Stomach (tissue), 8 donors: ENCODE measurements at regions not wholly inside any gene's neighbourhood (a gene's known extent, or its start where the extent isn't known, plus 50 kb on each side); places are given as distances from the start of the nearest gene placed in this dataset.

Experiments used
- DNase-seq, 2 donors: peaks; one replicate each; pipeline versions ENCODE4 v3.0.0 to v3.0.0-alpha.2; 2013 to 2019
- H3K27ac ChIP-seq, 5 donors: fragments of 200-600 bp in 4 of 5; sonication (generic) in 4 of 5; one replicate each; pipeline ENCODE4 v1.5.1; 2013 to 2019; ENCODE audit warnings: mild to moderate bottlenecking in 1 of 5, moderate library complexity in 1 of 5
- H3K27me3 ChIP-seq, 3 donors: fragments of 200-600 bp; sonication (generic); one replicate each; pipeline ENCODE4 v1.5.1; 2017 to 2019; ENCODE audit warnings: mixed run types in 1 of 3
- H3K36me3 ChIP-seq, 4 donors: fragments of 200-600 bp; sonication (generic); 1 replicate in 3 of 4; 2 replicates in 1 of 4; pipeline ENCODE4 v1.5.1; 2016 to 2019
- H3K4me1 ChIP-seq, 4 donors: fragments of 200-600 bp; sonication (generic); one replicate each; pipeline ENCODE4 v1.5.1; 2016 to 2019
- H3K4me3 ChIP-seq, 4 donors: fragments of 200-600 bp; sonication (generic) in 3 of 4; one replicate each; pipeline ENCODE4 v1.5.1; 2016 to 2019; ENCODE audit warnings: mild to moderate bottlenecking in 1 of 4
- H3K9me3 ChIP-seq, 4 donors: fragments of 200-600 bp; sonication (generic); one replicate each; pipeline ENCODE4 v1.5.1; 2016 to 2019
- EP300 ChIP-seq: sonication (generic); formaldehyde crosslinking; IDR thresholded peaks from one replicate; pipeline ENCODE4 v1.6.1; 2017; ENCODE audit warnings: antibody characterized with exemption
- POLR2A ChIP-seq, 4 donors: fragments of 450-650 bp; IDR thresholded peaks; one replicate each; pipeline ENCODE4 v1.6.1; 2016; ENCODE audit warnings: antibody characterized with exemption in 4 of 4, control low read depth in 2 of 4, mild to moderate bottlenecking in 1 of 4, moderate library complexity in 1 of 4
- POLR2AphosphoS5 ChIP-seq, 3 donors: sonication (generic); formaldehyde crosslinking; IDR thresholded peaks; one replicate each; pipeline ENCODE4 v1.6.1; 2016; ENCODE audit warnings: antibody characterized with exemption in 3 of 3
- WGBS, 5 donors: extraction: QIAGEN DNeasy Blood & Tissue Kit in 3 of 5; methylation state at CpG; one replicate each; pipeline versions ENCODE4 v1.1.5 to v1.1.7; 2013 to 2018; 5-methylcytosine and 5-hydroxymethylcytosine counted together
- intact Hi-C: fragments of 100-400 bp; cut with DNase I; formaldehyde crosslinking; loops from one replicate; pipeline ENCODE4 v1.15.1; 2023; ENCODE audit warnings: low total_unique reads
- TF ChIP-seq, protein P1 (sequence below), 7 experiments: fragments of 450-650 bp in 4 of 7; fragments of 200-600 bp in 3 of 7; sonication (generic) in 3 of 7; IDR thresholded peaks; one replicate each; pipeline ENCODE4 v1.5.1; 2016 to 2019; ENCODE audit warnings: antibody characterized with exemption in 7 of 7, control low read depth in 2 of 7, mild to moderate bottlenecking in 1 of 7
- donor health status: healthy with polysubstance abuse.
- donor health status: Bipolar disorder and iron deficiency.
- donor health status: healthy.

DNA sequence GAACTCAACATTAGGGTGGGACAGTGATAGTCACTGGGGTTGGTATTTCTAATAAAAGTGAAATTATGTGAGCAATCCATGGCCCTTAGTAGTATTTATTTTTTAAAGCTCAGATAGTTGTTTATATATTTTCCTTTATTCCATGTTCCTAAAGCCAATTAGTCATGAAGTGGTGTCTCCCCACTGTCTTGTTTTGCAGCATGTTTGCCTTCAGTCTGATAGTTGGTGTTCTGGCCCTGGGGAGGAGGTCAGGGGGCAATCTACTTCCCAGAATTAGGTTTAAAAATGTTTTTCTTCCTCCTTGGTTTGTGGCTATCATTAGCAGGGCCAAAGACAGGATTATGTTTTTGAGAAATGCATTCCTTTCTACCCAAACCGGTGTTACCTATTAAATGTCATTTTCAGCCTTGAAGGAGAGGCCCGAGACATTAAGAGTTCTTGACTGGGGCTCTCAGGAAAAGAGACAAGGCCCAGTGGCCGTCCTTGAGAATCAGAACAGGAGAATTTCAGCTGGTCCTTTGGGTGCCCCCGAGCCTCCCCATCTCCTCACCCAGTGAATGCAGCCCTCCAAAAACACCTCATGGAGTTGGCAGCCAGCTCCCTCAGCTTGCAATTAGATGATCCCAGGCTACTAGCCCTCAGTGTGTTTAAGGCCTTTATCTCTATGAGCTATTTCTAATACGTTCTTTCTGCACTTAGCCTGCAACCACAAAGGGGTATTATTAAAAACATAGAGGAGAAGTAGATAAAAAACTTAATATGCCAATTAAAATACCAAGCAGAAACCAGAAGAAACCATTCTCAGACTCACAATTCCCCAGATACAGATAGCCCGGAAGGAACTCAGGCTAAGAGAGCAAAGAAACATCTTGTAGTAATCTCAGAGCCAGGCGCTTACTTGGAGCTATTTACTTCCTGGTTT, 71.3 kb upstream of the NGF start:
- Histone ChIP-seq H3K27ac (no peak overlapping the region), H3K27me3 (no peaks in the 10 kb centered on the region), H3K9me3 (peaks cover 0 to 9% (median 3%) of the 10 kb centered on the region in 4 donors), H3K4me1 (no peaks in the 10 kb centered on the region), H3K36me3 (no peaks in the 10 kb centered on the region), H3K4me3 (no peak overlapping the region)
- WGBS, 5 donors = 74 to 84% (median 79%) methylated on average over 7 of the region's 7 CpGs
- DNase-seq = peak in 1 of 2 donors; percentile 31
- TF ChIP-seq POLR2A (IDR thresholded peaks at IDR 0.05) = no peak
- TF ChIP-seq EP300 = no peak
- TF ChIP-seq, protein P1, sequence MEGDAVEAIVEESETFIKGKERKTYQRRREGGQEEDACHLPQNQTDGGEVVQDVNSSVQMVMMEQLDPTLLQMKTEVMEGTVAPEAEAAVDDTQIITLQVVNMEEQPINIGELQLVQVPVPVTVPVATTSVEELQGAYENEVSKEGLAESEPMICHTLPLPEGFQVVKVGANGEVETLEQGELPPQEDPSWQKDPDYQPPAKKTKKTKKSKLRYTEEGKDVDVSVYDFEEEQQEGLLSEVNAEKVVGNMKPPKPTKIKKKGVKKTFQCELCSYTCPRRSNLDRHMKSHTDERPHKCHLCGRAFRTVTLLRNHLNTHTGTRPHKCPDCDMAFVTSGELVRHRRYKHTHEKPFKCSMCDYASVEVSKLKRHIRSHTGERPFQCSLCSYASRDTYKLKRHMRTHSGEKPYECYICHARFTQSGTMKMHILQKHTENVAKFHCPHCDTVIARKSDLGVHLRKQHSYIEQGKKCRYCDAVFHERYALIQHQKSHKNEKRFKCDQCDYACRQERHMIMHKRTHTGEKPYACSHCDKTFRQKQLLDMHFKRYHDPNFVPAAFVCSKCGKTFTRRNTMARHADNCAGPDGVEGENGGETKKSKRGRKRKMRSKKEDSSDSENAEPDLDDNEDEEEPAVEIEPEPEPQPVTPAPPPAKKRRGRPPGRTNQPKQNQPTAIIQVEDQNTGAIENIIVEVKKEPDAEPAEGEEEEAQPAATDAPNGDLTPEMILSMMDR (IDR thresholded peaks at IDR 0.05) = no peak
- no peak for TF ChIP-seq POLR2AphosphoS5 (IDR thresholded peaks at IDR 0.05)
- intact Hi-C loops = no loop called here

- Histone ChIP-seq H3K4me1 (no peaks in the 10 kb centered on the region), H3K4me3 (no peak overlapping the region), H3K27ac (no peak overlapping the region), H3K9me3 (peaks cover 0 to 9% (median 3%) of the 10 kb centered on the region in 4 donors), H3K36me3 (no peaks in the 10 kb centered on the region), H3K27me3 (no peaks in the 10 kb centered on the region)
- TF ChIP-seq POLR2A (IDR thresholded peaks at IDR 0.05) (no peak), POLR2AphosphoS5 (IDR thresholded peaks at IDR 0.05) (no peak), EP300 (no peak)
- TF ChIP-seq, protein P1 (IDR thresholded peaks at IDR 0.05) = no peak
- no peak for DNase-seq
- intact Hi-C loops = no loop called here
- WGBS, 5 donors = 46 to 67% (median 58%) methylated on average over 1 of the region's 1 CpG
These were observed 70.5 kb upstream of the NGF start for GRCh38 chr1:115408533-115408932.

GRCh38 chr1:115404911-115405310, 66.9 kb upstream of the NGF start:
- intact Hi-C loops = no loop called here
- WGBS, 5 donors = 73 to 89% (median 84%) methylated on average over 2 of the region's 2 CpGs
- no peaks in the 10 kb centered on the region for H3K27me3 ChIP-seq

DNA sequence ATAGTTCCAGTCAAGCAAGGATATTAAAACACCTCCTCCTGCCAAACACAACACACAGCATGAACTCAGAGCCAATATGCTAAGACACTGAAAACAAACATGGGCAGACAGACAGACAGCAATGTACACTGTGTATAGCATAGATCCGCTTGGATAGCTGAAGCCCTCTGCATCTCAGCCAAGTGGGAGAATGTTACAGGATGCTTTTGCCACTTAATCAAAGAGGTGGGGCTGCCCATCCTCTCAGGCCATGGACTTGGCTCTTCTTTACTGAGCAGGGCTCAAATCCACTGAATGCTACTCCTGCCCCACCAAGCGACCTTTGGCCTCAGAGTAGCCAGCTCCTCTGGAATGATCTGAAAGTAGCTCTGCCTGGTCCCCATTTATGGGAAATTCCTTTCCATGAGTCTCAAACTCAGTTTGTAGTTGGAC, 64.7 kb upstream of the NGF start:
- H3K4me3 ChIP-seq = no peak overlapping the region
- H3K9me3 ChIP-seq = peaks cover 0 to 9% (median 3%) of the 10 kb centered on the region in 4 donors
- no peak for TF ChIP-seq POLR2AphosphoS5 (IDR thresholded peaks at IDR 0.05)
- no peak for TF ChIP-seq POLR2A (IDR thresholded peaks at IDR 0.05)
- no peak for TF ChIP-seq EP300
- TF ChIP-seq, protein P1 (IDR thresholded peaks at IDR 0.05) = no peak
- no peaks in the 10 kb centered on the region for H3K4me1 ChIP-seq
- no peak overlapping the region for H3K27ac ChIP-seq
- intact Hi-C loops = no loop called here
- no peaks in the 10 kb centered on the region for H3K36me3 ChIP-seq
- 60 to 82% (median 78%) methylated on average over 2 of the region's 2 CpGs for WGBS, 5 donors
- H3K27me3 ChIP-seq = no peaks in the 10 kb centered on the region
- DNase-seq = peak in 1 of 2 donors; percentile 11

More at GRCh38 chr1:115404911-115405310, 66.9 kb upstream of the NGF start:
- H3K27ac ChIP-seq = no peak overlapping the region
- H3K36me3 ChIP-seq = no peaks in the 10 kb centered on the region
- no peak for TF ChIP-seq POLR2A (IDR thresholded peaks at IDR 0.05)
- TF ChIP-seq, protein P1 (IDR thresholded peaks at IDR 0.05) = no peak
- TF ChIP-seq POLR2AphosphoS5 (IDR thresholded peaks at IDR 0.05) = no peak
- no peak for TF ChIP-seq EP300
- no peak for DNase-seq
- no peaks in the 10 kb centered on the region for H3K4me1 ChIP-seq
- H3K9me3 ChIP-seq = peaks cover 0 to 9% (median 3%) of the 10 kb centered on the region in 4 donors
- no peak overlapping the region for H3K4me3 ChIP-seq
